ENCODE measurements at regions not wholly inside any gene's neighbourhood (a gene's known extent, or its start where the extent isn't known, plus 50 kb on each side); places are given as distances from the start of the nearest gene placed in this dataset.

GRCh38 chr1:173270243-173270642 is 63.1 kb upstream of the TNFSF4 start:
- TF ChIP-seq POLR2AphosphoS5 (IDR thresholded peaks at IDR 0.05; ENCODE audit: low read depth) (no peak), CTCF (IDR thresholded peaks at IDR 0.05; ENCODE audit: insufficient read depth, low read length) (no peak), GABPA (IDR thresholded peaks at IDR 0.05; ENCODE audit: low read depth) (no peak)
